H1 (cell line): ENCODE measurements at regions not wholly inside any gene's neighbourhood (a gene's known extent, or its start where the extent isn't known, plus 50 kb on each side); places are given as distances from the start of the nearest gene placed in this dataset.

Experiments
- HDAC6 ChIP-seq: IDR thresholded peaks from one replicate; pipeline ENCODE4 v1.7.1; 2012; ENCODE audit warnings: low read depth, mild to moderate bottlenecking, inconsistent platforms, low read length, moderate library complexity
- TF ChIP-seq, protein P1 (sequence below): IDR thresholded peaks from 2 replicates; pipeline ENCODE4 v1.6.1; 2012; ENCODE audit warnings: low read length, inconsistent platforms

GRCh38 chr2:52572469-52572894, 1195.1 kb upstream of the CHAC2 start (continued):
- no peak for TF ChIP-seq HDAC6
- TF ChIP-seq, protein P1, sequence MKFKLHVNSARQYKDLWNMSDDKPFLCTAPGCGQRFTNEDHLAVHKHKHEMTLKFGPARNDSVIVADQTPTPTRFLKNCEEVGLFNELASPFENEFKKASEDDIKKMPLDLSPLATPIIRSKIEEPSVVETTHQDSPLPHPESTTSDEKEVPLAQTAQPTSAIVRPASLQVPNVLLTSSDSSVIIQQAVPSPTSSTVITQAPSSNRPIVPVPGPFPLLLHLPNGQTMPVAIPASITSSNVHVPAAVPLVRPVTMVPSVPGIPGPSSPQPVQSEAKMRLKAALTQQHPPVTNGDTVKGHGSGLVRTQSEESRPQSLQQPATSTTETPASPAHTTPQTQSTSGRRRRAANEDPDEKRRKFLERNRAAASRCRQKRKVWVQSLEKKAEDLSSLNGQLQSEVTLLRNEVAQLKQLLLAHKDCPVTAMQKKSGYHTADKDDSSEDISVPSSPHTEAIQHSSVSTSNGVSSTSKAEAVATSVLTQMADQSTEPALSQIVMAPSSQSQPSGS, result no peak
